HG03565 (cell line): ENCODE measurements at regions not wholly inside any gene's neighbourhood (a gene's known extent, or its start where the extent isn't known, plus 50 kb on each side); places are given as distances from the start of the nearest gene placed in this dataset.

Experiments
- ATAC-seq: cut with Tn5 transposase; IDR thresholded peaks from one replicate; pipeline ENCODE4 v1.9.1; 2021; ENCODE audit warnings: mild to moderate bottlenecking, moderate library complexity; ENCODE audit not compliant: unreplicated experiment

DNA sequence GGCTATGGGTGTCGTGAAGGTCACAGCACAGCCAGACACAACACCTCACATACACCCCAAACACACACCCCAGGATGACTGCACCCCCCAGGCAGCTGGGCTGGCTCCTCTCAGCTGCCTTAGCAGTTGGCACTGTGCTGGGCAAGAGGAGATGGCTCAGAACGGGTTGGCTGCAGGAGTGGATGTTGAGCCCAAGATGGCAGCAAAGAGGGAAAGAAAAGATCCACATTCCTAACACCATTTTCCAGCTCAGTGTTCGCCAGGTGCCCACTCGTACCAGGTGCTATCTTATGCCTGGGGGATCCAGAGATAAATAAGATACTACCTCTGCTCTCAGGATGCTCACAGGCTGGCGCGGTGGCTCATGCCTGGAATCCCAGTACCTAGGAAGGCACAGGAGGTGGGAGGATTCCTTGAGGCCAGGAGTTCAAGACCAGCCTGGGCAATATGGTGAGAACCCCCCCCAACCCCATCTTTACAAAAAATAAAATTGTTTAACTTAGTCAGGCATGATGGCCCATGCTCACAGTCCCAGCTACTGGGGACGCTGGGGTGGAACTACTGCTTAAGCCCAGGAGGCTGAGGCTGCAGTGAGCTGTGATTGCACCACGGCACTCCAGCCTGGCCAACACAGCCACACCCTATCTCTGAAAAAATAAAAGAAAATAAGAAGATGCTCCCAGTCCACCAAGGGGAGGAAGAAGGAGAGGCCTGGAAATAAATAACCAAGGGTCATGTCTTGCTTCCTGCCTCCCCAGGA is 89.7 kb upstream of the ZNF507 start:
- no peak for ATAC-seq

DNA sequence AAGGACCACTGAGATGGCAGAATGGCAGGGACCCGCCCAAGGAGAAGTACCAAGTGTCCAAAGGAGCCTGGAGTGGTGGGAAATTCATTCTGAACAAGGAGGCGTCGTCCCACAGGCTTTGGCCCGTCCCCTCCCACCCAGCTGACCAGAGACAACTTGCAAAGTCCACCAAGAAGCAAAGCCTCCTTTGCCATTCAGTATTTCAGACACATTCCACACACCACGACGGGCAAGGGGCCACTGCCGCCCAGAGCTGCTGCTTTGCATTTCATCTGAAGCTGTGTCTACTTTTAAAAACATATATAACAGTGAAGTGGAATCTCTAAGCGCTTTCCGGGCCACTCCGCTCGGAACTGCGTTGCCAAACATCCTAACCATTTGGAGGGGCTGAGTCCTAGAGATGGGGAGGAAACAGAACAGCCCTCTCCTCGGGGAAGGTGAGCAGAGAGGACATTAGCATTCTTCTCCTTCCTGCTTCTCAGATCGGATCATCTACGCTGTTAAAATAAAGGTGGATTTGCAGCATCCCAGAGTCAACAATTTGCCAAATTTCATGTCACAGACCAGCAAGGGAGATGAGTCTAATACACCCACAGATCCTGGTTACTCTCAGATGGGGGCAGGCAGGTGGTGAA is 89.0 kb upstream of the ZNF507 start:
- no peak for ATAC-seq

DNA sequence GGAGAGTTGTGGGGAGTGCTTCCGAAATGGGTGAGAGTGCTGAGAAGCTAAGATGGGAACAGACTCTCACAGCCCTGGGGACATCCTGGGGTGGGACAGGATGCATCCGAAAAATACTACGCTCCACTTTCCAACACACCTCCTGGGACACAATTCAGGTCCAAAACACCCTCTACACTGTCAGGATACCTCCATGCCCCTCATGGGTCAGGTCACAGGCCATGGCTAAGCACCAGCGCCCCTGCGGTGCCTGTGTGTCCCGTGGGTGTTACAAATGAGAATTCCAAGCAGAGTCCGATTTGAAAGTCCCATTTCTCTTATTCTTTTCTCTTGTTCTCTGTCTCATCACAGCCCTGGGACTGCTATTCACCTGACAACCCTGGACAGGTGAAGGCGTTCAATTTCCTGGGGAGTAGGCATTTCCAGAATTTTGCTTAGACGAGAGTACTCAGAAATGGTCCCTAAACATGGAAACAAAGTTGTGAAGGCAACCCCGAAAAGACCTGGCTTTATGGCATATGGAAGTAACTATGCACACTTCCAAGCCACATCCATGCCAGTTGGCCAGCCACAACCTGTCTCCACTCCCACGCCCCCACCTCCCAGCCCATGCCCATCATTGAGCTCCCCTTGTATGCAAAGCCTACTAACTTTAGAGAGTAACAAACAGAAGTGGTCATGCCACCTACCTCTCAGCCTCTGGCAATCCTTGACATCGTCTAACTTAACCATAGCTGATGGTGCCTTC is 87.9 kb upstream of the ZNF507 start:
- no peak for ATAC-seq

DNA sequence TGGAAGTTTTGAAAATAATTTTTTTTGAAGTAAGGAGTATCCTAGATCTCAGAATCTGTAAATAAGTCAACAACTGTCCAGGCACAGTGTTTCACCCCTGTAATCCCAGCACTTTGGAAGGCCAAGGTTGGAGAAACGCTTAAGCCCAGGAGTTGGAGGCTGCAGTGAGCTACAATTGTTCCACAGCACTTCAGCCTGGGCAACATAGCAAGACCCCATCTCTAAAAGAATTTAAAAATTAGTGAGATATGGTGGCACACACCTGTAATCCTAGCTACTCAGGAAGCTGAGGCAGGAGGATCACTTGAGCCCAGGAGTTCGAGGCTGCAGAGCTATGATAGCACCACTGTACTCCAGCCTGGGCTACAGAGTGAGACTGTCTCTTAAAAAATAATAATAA is 87.2 kb upstream of the ZNF507 start:
- no peak for ATAC-seq

DNA sequence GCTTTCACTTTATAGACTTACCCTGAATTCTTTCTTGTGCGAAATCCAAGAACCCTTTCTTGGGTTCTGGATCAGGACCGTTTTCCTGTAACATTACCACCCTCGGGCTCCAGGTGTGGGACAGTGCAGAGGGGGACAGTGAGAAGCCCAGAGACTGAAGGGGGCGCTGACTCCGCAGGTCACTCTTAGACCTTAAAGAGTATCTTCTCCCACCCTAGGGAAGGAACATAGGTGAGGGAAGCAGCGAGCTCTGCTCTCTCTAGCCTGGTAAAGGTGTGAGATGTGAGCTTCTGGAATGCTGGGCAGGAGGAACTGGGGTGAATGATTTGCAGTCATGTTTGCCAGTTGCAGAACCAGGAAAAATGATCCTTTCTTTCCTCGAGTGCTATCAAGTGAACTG is 80.8 kb upstream of the ZNF507 start:
- no peak for ATAC-seq

DNA sequence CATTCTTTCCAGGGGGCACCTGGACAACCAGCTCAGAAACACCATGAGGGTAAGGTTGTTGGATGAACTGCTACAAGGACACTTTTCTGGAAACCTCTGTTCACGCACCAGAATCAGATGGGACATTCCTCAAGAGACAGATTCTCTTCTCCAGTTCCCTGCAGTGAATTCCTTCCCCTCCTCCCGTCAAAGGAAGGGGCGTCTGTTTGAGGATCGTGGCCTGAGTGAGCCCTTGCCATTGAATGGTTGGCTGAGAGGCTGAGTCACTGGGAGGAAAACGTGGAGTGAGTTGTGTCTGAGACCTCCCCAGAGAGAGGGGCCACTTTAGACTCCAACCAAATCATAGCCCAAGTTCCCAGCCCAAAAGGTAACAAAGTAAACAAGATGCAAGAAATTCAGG is 79.4 kb upstream of the ZNF507 start:
- ATAC-seq, result no peak

DNA sequence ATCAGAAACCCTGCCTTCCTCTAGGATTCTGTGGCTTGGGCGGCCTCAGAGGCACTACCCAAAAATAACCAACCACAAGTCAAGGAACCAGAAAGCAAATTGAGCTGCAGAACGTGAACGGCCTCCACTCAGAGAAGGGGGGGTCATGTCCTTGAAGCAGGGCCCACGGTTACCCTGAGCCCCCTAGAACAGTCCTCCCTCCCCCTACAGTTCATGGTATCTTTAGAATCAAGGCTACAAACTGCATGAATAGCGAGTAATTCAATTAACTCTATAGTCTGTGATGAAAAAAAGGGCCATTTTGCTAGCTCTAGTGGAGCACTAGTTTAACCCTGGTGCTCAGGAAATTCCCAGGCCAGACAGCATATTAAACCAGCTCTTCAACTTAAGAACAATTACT is 79.0 kb upstream of the ZNF507 start:
- ATAC-seq, result no peak

DNA sequence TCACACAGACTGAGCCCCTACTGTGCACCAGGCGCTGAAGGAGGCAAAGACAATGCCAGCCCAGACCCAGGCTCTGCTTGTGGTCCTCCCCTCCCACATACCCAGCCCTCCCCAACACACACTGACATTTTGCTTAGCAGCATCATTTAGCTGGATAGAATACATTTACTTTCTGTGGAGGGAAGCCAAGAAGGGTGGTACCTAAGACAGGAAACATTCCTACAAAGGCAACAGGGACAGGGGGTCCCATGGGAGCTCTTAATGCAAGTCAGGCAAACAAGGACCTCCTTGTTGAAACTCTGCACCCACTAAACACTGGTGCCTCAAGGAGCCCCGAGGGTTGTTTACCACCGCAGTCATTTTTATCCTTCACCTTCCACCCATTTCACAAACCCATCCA is 77.0 kb upstream of the ZNF507 start:
- ATAC-seq, result no peak

DNA sequence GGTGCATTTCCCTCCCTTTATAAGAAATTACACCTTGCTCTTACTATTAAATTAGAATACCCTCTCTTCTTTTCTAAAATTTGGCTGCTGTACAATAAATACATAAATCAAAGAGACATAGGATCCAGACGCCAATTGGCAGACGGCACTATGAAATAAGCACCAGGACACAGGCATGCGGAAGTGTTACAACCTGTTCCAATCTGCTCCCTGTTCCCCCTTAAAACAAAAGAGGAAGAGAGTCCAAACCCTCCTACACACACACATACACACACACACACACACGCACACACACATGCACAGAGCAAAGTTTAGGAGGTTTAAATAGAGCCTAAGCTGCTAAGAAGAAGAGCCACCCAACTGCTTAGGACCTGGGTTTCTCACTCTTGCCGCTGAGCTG is 75.6 kb upstream of the ZNF507 start:
- no peak for ATAC-seq

DNA sequence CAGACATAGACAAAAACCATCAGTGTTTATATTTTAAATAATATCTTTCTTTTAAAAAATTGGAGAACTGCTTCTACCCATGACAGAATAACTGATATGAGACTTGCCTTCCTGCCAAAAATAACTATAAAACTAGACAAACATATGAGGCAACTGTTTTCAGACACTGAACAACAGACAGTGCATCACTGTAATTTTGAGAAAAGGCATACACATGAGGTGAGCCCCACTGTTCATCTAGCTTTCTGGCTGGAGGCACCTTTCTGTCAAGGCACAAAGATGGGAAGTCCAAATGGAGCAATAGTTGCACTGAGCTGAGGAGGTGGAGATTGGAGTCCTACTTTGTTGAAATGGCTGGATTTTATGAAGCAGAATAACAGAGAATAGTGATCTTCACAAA is 71.9 kb upstream of the ZNF507 start:
- ATAC-seq, result no peak

DNA sequence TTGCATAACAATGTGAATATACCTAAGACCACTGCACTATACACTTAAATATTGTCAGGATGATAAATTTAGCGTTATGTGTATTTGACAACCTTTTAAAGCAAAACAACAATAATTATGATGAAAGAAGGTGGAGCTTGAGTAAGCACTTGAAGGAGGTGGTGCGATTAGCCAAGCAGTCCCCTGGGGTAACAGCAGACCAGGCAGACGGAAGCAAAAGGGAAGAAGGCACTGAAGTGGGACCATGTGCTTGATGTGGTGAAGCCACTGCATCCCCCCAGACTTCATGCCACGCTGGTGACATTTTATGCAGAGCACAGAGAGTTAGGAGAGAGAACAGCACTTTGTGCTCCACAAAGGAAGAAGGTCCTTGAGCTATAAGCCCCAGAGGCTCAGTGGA is 58.3 kb upstream of the ZNF507 start:
- ATAC-seq, result no peak

DNA sequence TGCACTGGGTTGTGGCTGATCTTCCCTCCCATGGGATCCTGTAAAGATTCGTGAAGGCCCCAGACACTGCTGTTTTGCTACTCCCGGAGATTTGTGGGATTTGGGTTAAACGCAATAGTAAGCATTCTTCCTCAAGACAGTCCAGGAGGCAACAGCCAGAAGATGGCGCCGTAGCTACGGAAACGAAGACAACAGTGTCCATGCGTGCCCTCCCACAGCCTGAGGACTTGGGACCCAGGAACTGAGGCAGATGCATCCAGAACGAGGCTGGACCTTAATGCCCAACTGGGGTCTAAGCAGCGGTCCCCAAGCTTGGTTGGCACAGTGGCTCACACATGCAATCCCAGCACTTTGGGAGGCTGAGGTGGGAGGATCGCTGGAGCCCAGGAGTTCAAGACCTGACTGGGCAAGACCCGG is 57.6 kb upstream of the ZNF507 start:
- no peak for ATAC-seq

DNA sequence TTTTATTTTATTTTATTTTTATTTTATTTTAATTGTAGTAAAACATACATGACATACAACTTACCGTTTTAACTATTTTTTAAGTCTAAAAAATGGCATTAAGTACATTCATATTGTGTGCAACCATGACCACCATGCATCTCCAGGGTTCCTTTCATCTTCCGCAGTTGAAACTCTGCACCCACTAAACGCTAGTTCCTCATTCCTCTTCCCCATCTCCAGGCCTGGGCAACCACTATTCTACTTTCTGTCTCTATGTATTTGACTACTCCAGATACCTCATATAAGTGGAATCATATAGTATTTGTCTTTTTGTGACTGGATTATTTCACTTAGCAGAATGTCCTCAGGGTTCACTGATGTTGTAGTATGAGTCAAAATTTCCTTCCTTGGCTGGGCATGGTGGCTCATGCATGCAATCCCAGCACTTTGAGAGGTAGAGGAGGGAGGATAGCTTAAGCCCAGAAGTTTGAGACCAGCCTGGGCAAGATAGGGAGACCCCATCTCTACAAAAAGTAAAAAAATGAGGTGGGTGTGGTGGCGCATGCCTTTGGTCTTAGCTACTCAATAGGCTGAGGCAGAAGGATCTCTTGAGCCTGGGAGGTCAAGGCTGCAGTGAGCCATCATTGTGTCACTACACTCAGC is 55.7 kb upstream of the ZNF507 start:
- no peak for ATAC-seq

DNA sequence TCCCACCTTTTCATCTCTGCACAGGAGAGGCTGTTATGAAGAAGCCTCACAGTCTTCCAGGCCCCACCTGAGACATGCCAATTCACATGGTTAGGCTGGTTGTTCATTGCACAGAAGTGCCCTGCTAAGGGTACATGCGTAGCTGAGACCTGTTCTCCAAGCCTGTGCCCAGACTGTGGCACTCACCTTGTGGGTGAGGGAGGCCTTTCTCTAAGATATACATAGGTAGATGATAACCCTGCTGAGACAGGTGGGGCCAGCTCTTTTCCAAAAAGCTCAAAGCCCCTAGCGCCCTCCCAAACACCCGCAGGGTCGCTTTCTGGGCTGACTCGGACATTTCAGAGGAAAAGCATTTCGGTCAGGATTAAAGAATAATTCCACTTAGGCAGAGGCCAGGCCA is 53.5 kb upstream of the ZNF507 start:
- ATAC-seq, result no peak

DNA sequence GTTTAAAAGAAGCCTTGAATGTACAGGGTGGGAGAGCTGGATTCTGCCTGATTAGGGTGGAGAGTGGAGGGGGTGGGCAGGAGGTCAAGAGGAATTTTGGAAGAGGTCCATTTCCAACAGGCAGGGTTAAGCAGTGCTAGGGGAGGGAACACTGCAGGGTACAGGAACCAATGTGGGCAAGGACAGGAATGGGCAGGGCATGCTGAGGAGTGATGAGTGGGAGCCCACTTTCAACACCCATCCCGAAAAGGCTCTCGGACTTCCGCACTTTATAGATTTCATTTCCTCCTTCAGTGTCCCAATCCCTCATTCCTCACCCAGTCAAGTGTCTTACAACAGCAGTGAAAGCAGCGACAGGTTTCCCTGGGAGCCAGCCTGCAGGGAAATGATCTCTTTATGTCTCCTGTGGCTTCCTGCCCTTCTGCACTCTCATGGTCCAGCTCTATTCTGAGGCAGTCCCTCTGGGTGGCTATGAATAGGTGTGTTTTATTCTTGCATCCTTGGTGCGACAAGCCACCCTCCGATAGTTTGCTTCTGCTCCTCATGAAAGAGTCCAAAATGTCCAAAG is 50.5 kb upstream of the ZNF507 start:
- ATAC-seq, result no peak
